HG03196 (cell line): ENCODE measurements at regions not wholly inside any gene's neighbourhood (a gene's known extent, or its start where the extent isn't known, plus 50 kb on each side); places are given as distances from the start of the nearest gene placed in this dataset.
"Not testable (repeated sequence)": the region's sequence is repeated elsewhere in the genome, so short reads cannot be mapped to it uniquely, and the experiment has no call there.

Experiments
- ATAC-seq: cut with Tn5 transposase; IDR thresholded peaks from one replicate; pipeline ENCODE4 v1.9.1; 2021; ENCODE audit not compliant: unreplicated experiment

- no peak for ATAC-seq
These were observed 258.7 kb upstream of the EXOC2 start for GRCh38 chr6:951399-952181.

GRCh38 chr6:947235-947934 lies 254.4 kb upstream of the EXOC2 start:
- ATAC-seq: no peak

GRCh38 chr6:946546-946945 lies 253.6 kb upstream of the EXOC2 start:
- ATAC-seq: no peak

- ATAC-seq: no peak
These were observed 246.8 kb upstream of the EXOC2 start for GRCh38 chr6:939526-940252.

GRCh38 chr6:938916-939315 lies 246.0 kb upstream of the EXOC2 start:
- no peak for ATAC-seq

GRCh38 chr6:938271-938905 lies 245.4 kb upstream of the EXOC2 start:
- ATAC-seq: no peak

GRCh38 chr6:935582-935981 lies 242.6 kb upstream of the EXOC2 start:
- ATAC-seq: no peak

- no peak for ATAC-seq
These were observed 241.7 kb upstream of the EXOC2 start for GRCh38 chr6:934686-935085.

GRCh38 chr6:931919-932318 lies 239.0 kb upstream of the EXOC2 start:
- not testable (repeated sequence) for ATAC-seq

- no peak for ATAC-seq
These were observed 234.2 kb upstream of the EXOC2 start for GRCh38 chr6:927157-927556.

GRCh38 chr6:925656-926213 lies 232.8 kb upstream of the EXOC2 start:
- no peak for ATAC-seq

- ATAC-seq: no peak
These were observed 231.7 kb upstream of the EXOC2 start for GRCh38 chr6:924661-925060.

- no peak for ATAC-seq
These were observed 228.5 kb upstream of the EXOC2 start for GRCh38 chr6:921400-921799.

GRCh38 chr6:920512-920911 lies 227.6 kb upstream of the EXOC2 start:
- no peak for ATAC-seq

- no peak for ATAC-seq
These were observed 226.6 kb upstream of the EXOC2 start for GRCh38 chr6:919500-919899.

GRCh38 chr6:917939-918338 lies 225.0 kb upstream of the EXOC2 start:
- no peak for ATAC-seq

- ATAC-seq: no peak
These were observed 224.4 kb upstream of the EXOC2 start for GRCh38 chr6:917296-917695.

- ATAC-seq: no peak
These were observed 223.2 kb upstream of the EXOC2 start for GRCh38 chr6:916131-916530.

- ATAC-seq: no peak
These were observed 220.2 kb upstream of the EXOC2 start for GRCh38 chr6:912871-913835.

GRCh38 chr6:907928-908327 lies 215.0 kb upstream of the EXOC2 start:
- ATAC-seq: no peak
